Astrocyte (in vitro differentiated cells and primary cell): ENCODE measurements at regions not wholly inside any gene's neighbourhood (a gene's known extent, or its start where the extent isn't known, plus 50 kb on each side); places are given as distances from the start of the nearest gene placed in this dataset.

Experiments
- DNase-seq: peaks from one replicate; pipeline ENCODE4 v3.0.0-alpha.2; 2010; ENCODE audit warnings: low read depth
- FAIRE-seq: peaks from 2 replicates; lab custom pipeline; 2011; peaks lifted over from hg19 to GRCh38; lab: Jason Lieb, UNC
- H2AFZ ChIP-seq: 2 replicates; pipeline ENCODE4 v1.6.0; 2012; ENCODE audit warnings: low read depth, low read length, inconsistent platforms
- H3K27ac ChIP-seq: 2 replicates; pipeline ENCODE4 v1.5.1; 2011; ENCODE audit warnings: low read depth, low read length, inconsistent platforms
- H3K27me3 ChIP-seq: 2 replicates; pipeline ENCODE4 v1.6.0; 2011; ENCODE audit warnings: low read length, inconsistent platforms; ENCODE audit not compliant: insufficient read depth
- H3K36me3 ChIP-seq: 2 replicates; pipeline ENCODE4 v1.5.1; 2011; ENCODE audit warnings: low read length, inconsistent platforms; ENCODE audit not compliant: insufficient read depth
- H3K4me1 ChIP-seq: 2 replicates; pipeline ENCODE4 v1.5.1; 2011; ENCODE audit warnings: low read length, inconsistent platforms; ENCODE audit not compliant: insufficient read depth
- H3K4me2 ChIP-seq: 2 replicates; pipeline ENCODE4 v1.6.0; 2012; ENCODE audit warnings: low read length, inconsistent platforms
- H3K4me3 ChIP-seq: 2 replicates; pipeline ENCODE4 v1.5.1; 2011; ENCODE audit warnings: low read depth, mild to moderate bottlenecking, low read length, inconsistent platforms; ENCODE audit not compliant: insufficient read depth
- H3K79me2 ChIP-seq: 2 replicates; pipeline ENCODE4 v1.6.0; 2012; ENCODE audit warnings: mild to moderate bottlenecking, low read length, inconsistent platforms; ENCODE audit not compliant: insufficient read depth
- H3K9ac ChIP-seq: 2 replicates; pipeline ENCODE4 v1.6.0; 2012; ENCODE audit warnings: mild to moderate bottlenecking, low read length, inconsistent platforms
- H3K9me3 ChIP-seq: 2 replicates; pipeline ENCODE4 v1.5.1; 2012; ENCODE audit warnings: low read depth, mild to moderate bottlenecking, low read length, inconsistent platforms; ENCODE audit not compliant: insufficient read depth
- H4K20me1 ChIP-seq: 2 replicates; pipeline ENCODE4 v1.6.0; 2012; ENCODE audit warnings: low read length, inconsistent platforms; ENCODE audit not compliant: insufficient read depth
- H3K27ac Mint-ChIP-seq: one replicate; pipeline ENCODE4 v1.8.0; 2021; ENCODE audit warnings: mild to moderate bottlenecking, mixed read lengths; ENCODE audit not compliant: unreplicated experiment
- H3K27me3 Mint-ChIP-seq: one replicate; pipeline ENCODE4 v1.8.0; 2021; ENCODE audit warnings: low read depth, mixed read lengths; ENCODE audit not compliant: unreplicated experiment
- H3K36me3 Mint-ChIP-seq: one replicate; pipeline ENCODE4 v1.8.0; 2021; ENCODE audit warnings: low read depth, mixed read lengths; ENCODE audit not compliant: unreplicated experiment
- H3K4me1 Mint-ChIP-seq: one replicate; pipeline ENCODE4 v1.8.0; 2021; ENCODE audit warnings: low read depth, mixed read lengths; ENCODE audit not compliant: unreplicated experiment
- H3K4me3 Mint-ChIP-seq: one replicate; pipeline ENCODE4 v1.8.0; 2021; ENCODE audit warnings: mild to moderate bottlenecking, moderate library complexity, mixed read lengths; ENCODE audit not compliant: unreplicated experiment
- H3K9me3 Mint-ChIP-seq: one replicate; pipeline ENCODE4 v1.8.0; 2021; ENCODE audit warnings: mild to moderate bottlenecking, mixed read lengths; ENCODE audit not compliant: unreplicated experiment
- CTCF ChIP-seq: IDR thresholded peaks from 2 replicates; pipeline ENCODE4 v1.5.1; 2011; ENCODE audit warnings: low read depth, mild to moderate bottlenecking, inconsistent platforms, low read length, moderate library complexity; ENCODE audit not compliant: insufficient read depth
- EZH2 ChIP-seq: IDR thresholded peaks from 2 replicates; pipeline ENCODE4 v1.6.1; 2012; ENCODE audit warnings: mild to moderate bottlenecking, low read length, inconsistent platforms; ENCODE audit not compliant: insufficient read depth

GRCh38 chr11:80798174-80798573 is 1357.3 kb upstream of the TENM4 start:
- H3K9me3 ChIP-seq, result no peaks in the 10 kb centered on the region
- H3K27ac Mint-ChIP-seq, result no peak overlapping the region
- H2AFZ ChIP-seq, result no peak overlapping the region
- H3K27me3 Mint-ChIP-seq, result no peaks in the 10 kb centered on the region
- no peaks in the 10 kb centered on the region for H3K36me3 Mint-ChIP-seq
- no peaks in the 10 kb centered on the region for H3K4me1 ChIP-seq
- no peak for FAIRE-seq
- no peak overlapping the region for H3K4me3 Mint-ChIP-seq
- H3K9ac ChIP-seq, result no peak overlapping the region
- no peaks in the 10 kb centered on the region for H3K36me3 ChIP-seq
- H3K9me3 Mint-ChIP-seq, result peaks cover 12% of the 10 kb centered on the region
- no peak for DNase-seq
- peaks cover 6% of the 10 kb centered on the region for H3K4me1 Mint-ChIP-seq
- no peak overlapping the region for H3K4me2 ChIP-seq
- no peaks in the 10 kb centered on the region for H3K79me2 ChIP-seq
- no peak for TF ChIP-seq CTCF
- no peak for TF ChIP-seq EZH2
- no peak overlapping the region for H3K27ac ChIP-seq
- H3K27me3 ChIP-seq, result no peaks in the 10 kb centered on the region
- H4K20me1 ChIP-seq, result no peaks in the 10 kb centered on the region
- no peak overlapping the region for H3K4me3 ChIP-seq

- H3K9ac ChIP-seq, result no peak overlapping the region
- no peak overlapping the region for H3K4me3 ChIP-seq
- no peaks in the 10 kb centered on the region for H3K79me2 ChIP-seq
- Mint-ChIP-seq H3K27ac (no peak overlapping the region), H3K9me3 (no peaks in the 10 kb centered on the region), H3K27me3 (no peaks in the 10 kb centered on the region), H3K36me3 (no peaks in the 10 kb centered on the region), H3K4me1 (no peaks in the 10 kb centered on the region), H3K4me3 (no peak overlapping the region)
- no peaks in the 10 kb centered on the region for H3K27me3 ChIP-seq
- H2AFZ ChIP-seq, result no peak overlapping the region
- no peak overlapping the region for H3K27ac ChIP-seq
- H4K20me1 ChIP-seq, result no peaks in the 10 kb centered on the region
- FAIRE-seq (no peak), DNase-seq (no peak)
- TF ChIP-seq EZH2 (no peak), CTCF (no peak)
- no peaks in the 10 kb centered on the region for H3K36me3 ChIP-seq
- no peak overlapping the region for H3K4me2 ChIP-seq
- H3K4me1 ChIP-seq, result no peaks in the 10 kb centered on the region
- H3K9me3 ChIP-seq, result no peaks in the 10 kb centered on the region
Observed at GRCh38 chr11:80783561-80783960, 1342.7 kb upstream of the TENM4 start.

- H3K4me1 Mint-ChIP-seq, result no peaks in the 10 kb centered on the region
- no peak overlapping the region for H3K27ac ChIP-seq
- H3K27me3 ChIP-seq, result no peaks in the 10 kb centered on the region
- no peaks in the 10 kb centered on the region for H3K36me3 ChIP-seq
- no peaks in the 10 kb centered on the region for H3K9me3 Mint-ChIP-seq
- no peaks in the 10 kb centered on the region for H3K27me3 Mint-ChIP-seq
- no peak overlapping the region for H3K9ac ChIP-seq
- H3K4me3 Mint-ChIP-seq, result no peak overlapping the region
- H3K36me3 Mint-ChIP-seq, result no peaks in the 10 kb centered on the region
- no peak overlapping the region for H3K4me2 ChIP-seq
- no peak overlapping the region for H2AFZ ChIP-seq
- H3K4me3 ChIP-seq, result no peak overlapping the region
- no peak overlapping the region for H3K27ac Mint-ChIP-seq
- H3K79me2 ChIP-seq, result no peaks in the 10 kb centered on the region
- TF ChIP-seq EZH2 (no peak), CTCF (no peak)
- H4K20me1 ChIP-seq, result no peaks in the 10 kb centered on the region
- H3K4me1 ChIP-seq, result no peaks in the 10 kb centered on the region
- FAIRE-seq (no peak), DNase-seq (no peak)
- H3K9me3 ChIP-seq, result no peaks in the 10 kb centered on the region
Observed at GRCh38 chr11:80782135-80782885, 1341.5 kb upstream of the TENM4 start.
